Right kidney (tissue), 1 donor: ENCODE measurements at regions not wholly inside any gene's neighbourhood (a gene's known extent, or its start where the extent isn't known, plus 50 kb on each side); places are given as distances from the start of the nearest gene placed in this dataset.
"Not testable (repeated sequence)": the region's sequence is repeated elsewhere in the genome, so short reads cannot be mapped to it uniquely, and the experiment has no call there.

ENCODE experiments used
- DNase-seq: peaks from one replicate; pipeline ENCODE4 v3.0.0-alpha.2; 2016

DNA sequence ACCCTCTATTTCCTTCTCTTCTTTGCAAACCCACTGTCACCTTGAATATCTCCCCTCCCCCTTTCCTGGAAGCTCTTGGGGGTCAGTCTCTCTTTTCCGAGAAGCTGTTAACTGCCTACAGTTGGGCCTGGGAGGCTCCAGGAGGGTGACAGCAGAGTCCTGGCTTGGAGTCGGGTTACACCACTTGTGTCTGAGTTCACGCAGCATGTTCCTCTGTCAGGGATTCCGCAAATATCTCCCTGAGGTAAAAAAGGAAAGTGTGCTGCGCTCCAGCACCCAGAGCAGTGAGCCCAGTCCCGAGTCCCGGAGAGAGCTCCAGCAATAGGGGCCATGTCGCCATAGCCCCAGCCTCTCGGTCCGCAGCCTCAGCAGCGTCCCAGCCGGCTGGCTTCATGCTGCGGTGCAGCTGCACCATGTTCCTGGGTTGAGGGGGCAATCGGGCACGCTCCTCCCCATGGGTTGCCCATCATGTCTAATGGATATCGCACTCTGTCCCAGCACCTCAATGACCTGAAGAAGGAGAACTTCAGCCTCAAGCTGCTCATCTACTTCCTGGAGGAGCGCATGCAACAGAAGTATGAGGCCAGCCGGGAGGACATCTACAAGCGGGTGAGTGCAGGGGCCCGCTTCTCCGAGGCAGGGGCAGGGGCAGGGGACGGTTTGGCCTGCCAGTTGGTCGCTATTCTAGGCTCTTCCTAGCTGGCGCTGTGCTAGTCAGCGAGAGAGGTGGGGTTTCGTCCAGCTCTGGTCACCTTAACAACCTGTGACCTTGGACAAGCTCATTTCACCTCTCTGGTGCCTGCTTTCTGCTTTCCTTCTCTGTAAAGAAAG is 101.3 kb upstream of the SEC22B start:
- not testable (repeated sequence) for DNase-seq

DNA sequence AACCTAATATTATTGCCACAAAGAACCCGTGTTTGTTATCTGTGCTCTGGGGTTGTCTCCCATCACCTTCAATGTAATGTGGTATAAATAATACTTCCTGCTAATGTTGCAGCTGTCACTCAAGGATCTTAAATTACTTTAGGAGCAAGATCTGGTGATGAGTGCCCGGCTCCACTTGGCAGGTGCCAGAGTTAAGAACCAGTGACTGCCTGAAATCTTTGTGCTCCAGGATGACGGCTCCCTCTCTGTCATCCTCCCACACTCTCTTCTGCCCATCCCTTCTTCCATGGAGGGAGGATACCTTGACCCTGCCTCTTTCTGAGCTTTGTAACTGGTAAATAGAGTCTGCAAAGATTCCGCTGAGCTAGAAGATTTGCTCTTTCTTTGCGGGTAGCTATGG is 100.4 kb upstream of the SEC22B start:
- not testable (repeated sequence) for DNase-seq

GRCh38 chr1:120274438-120274837 is 98.1 kb upstream of the SEC22B start:
- DNase-seq, result not testable (repeated sequence)

DNA sequence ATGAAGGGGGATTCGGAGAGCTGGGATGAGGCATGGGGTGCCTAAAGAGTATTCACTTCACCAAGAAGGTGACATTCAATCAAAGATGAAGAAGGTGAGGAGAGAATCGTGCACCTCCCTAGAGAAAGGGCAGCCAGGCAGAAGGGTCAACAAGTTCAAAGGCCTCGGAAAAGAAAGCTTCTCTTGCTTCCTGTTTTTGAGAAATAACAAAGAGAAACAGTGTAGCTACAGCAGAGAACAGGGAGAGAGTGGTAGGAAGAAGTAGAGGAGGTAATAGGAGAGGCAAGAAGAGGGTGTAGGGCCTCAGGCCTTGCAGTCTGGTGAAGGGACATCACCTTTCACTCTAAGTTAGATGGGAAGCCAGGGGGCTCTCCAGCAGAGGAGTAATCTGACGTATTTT is 97.0 kb upstream of the SEC22B start:
- not testable (repeated sequence) for DNase-seq

DNA sequence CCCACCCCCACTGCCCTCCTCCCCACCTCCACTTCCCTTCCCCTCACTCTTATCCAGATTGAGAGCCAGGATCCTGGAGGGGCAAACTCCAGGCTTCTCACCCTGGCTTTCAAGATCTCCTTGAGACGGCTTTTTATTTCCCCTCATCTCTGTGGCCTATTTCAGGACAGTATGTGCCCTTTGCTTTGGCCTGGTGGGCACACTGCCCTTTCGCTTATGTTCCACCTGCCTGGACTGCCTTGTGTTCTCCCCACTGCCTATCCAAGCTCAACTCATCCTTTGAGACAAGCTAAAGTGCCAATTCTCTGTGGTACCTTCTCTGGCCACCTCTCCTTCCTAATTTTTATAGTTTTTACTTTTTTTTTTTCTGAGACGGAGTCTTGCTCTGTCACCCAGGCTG is 95.9 kb upstream of the SEC22B start:
- DNase-seq, result not testable (repeated sequence)

DNA sequence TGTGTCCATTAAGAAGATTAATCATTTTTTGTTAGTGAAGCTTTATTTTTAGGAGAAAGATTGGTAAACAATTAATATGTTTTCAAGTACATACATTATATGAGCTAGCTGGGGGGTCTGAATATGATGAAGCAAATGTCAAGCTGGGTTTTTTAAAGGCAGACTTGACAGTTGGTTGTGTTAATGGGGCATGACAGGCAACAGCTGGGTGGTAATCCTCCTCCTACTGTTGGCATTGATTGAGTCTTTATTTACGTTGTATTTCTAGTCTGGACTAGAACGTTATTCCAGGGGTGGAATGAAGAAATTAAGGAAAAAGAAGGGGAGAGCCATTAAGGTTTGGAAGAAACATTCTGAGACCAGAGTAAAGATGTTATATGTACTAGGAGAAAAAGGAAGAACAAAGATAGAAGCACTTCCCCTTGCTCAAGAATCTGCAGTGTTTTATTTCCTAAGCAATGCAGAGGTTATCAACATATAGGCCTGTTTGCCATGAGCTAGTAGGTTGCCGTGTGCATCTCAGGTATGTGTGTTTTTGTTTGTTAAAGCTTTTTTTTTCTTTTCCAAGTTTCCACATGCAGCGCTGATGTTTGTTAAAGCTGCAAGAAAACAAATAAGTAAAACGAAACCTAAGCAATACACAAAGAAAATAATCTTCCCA is 95.4 kb upstream of the SEC22B start:
- DNase-seq, result not testable (repeated sequence)

DNA sequence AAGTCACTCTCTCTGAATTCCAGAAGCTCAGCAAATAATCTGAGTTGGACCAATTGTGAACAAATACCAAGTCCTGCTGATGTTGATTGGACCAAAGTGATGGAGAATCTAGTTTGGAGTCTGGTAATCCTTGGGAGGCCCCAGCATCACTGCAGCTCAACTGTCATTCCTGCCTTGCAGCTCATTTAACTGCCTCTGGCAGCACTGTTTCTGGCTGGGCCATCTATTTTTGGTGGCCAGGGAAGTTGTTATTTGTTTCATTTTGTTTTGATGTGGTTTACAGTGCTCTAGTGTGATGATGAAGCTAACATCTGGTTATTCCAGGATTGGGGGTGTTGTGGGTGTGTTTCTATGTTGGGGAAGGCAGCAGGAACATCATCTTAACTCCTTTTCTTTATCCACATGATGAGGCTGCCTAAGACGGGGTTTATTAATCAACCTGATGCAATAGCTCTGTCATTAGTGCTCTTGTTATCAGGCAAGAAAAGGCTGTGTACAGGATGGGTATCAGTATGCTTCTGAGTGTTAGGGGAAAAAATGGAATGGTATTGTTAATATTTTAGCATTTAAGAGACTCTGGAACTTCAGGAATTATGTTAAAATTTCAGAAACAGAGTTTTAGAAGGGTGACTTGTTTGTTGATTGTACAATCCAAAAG is 91.7 kb upstream of the SEC22B start:
- DNase-seq, result not testable (repeated sequence)

- DNase-seq, result not testable (repeated sequence)
Measured at GRCh38 chr1:120264564-120264963, 88.2 kb upstream of the SEC22B start.

GRCh38 chr1:120262791-120263751 is 86.8 kb upstream of the SEC22B start:
- DNase-seq, result not testable (repeated sequence)

DNA sequence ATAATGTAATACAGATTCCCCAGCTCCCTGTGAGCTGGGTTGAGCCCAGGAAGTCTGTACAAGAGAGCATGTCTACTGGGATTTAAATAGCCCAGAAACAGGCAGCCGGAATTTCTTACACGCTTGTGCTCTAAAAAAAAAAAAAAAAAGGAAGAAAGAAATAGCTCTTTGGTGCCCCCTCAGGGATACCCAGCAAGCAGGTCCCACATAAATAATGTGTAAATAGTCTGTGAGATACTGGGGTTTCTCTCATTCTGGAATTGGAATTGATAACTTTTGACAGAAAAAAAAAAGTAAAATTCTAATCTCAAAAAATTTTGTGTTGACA is 81.4 kb upstream of the SEC22B start:
- not testable (repeated sequence) for DNase-seq

DNA sequence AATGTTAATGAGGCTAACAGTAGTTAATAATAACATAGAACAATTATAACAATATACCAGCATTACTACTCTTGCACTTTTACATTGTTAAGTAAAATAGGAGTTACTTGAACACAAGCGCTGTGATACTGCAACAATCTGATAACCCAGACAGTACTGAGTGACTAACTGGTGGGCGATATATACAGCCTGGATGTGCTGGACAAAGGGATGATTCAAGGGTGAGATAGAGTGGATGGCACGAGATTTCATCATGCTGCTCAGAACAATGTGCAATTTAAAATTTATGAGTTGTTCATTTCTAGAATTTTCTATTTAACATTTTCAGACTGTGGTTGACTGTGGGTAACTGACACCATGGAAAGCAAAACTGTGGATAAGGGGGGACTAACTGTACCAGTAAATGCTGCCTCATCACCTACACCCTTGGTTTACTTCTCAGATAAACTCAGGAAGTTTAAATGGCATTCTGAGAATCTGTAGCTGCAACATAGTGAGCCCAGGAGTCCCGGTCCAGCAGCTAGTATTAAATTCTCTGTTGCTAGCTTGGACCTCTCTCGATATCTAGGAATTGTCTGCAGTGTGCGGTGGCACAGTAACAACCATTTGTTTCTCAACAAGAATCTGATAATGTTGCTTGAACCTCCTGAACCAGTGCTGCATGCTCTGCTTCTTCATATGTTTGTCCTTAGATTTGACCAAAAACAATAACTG is 80.9 kb upstream of the SEC22B start:
- not testable (repeated sequence) for DNase-seq

GRCh38 chr1:120250756-120251155 is 74.4 kb upstream of the SEC22B start:
- DNase-seq, result not testable (repeated sequence)

DNA sequence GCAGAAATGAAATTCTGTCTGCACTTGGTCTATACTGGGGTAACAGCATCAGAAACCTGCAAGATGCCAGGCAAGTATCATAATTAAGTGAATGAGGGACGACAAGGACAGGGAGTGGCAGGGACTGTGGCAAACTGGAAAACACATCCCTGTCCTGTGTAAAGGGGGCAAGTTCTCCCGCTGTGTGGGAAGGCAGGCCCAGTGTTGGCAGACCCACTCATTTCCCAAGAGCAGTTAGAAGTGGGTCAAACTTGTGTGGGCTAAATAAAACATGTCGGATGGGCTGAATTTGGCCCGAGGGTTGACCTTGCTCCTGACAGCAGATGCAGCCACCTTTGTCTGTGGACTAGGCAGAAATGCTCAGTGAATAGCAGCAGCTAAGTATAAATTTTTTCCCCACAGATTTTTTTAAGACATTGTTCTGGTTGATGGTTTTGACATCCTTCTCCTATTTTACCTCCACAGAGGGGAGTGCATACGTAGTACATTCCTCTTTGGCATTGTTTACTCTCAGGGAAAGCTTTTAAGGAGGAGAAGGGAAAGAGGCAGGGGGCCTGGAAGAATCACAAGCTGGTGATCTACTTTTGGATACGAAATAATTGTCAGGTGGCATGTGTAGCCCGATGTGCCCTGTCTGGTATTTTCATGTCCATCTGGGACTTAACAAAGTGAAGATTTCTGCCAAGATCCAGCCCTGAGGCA is 72.6 kb upstream of the SEC22B start:
- DNase-seq, result not testable (repeated sequence)

GRCh38 chr1:120248203-120248602 is 71.9 kb upstream of the SEC22B start:
- not testable (repeated sequence) for DNase-seq

- not testable (repeated sequence) for DNase-seq
Measured at GRCh38 chr1:120243867-120244266, 67.5 kb upstream of the SEC22B start.

- DNase-seq, result not testable (repeated sequence)
Measured at GRCh38 chr1:120242582-120242981, 66.3 kb upstream of the SEC22B start.

DNA sequence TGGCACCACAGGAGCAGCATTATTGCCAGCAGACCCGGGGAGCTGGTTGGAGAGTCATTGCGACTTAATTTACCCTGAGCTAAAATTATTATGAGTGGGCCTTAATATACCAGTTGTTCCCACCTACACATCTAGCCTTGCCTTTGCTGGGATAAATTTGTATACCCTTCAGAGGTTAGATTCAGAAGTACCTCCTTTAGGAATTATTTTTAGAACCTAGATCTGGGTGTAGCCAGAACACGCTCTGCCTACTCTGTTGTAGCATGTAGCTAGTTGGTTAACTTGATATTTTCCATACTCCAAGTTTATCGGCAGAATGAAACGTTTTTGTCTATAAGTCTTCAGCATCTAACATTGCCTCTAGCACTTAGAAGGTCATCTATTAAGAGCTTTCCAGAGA is 65.5 kb upstream of the SEC22B start:
- not testable (repeated sequence) for DNase-seq

- not testable (repeated sequence) for DNase-seq
Measured at GRCh38 chr1:120240181-120240580, 63.9 kb upstream of the SEC22B start.

GRCh38 chr1:120239351-120239750 is 63.0 kb upstream of the SEC22B start:
- DNase-seq, result not testable (repeated sequence)

DNA sequence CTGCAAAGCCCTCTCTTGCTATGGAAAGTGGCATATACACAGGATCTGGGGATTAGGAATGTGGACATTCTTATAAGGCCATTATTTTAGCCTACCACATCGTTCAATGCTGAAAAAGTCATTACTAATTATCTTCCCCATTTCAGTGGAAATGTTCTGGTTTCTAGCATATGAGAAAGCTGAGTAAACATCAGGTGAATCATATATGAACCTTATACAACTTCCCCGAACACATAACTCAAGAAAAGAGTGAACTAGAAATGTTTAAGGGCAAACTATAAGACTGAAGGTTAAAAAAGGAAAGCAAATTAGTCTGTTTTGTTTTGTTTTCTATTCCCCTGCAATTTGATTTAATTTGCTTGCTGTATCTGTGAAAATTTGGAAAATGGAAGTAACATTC is 62.5 kb upstream of the SEC22B start:
- DNase-seq, result not testable (repeated sequence)

DNA sequence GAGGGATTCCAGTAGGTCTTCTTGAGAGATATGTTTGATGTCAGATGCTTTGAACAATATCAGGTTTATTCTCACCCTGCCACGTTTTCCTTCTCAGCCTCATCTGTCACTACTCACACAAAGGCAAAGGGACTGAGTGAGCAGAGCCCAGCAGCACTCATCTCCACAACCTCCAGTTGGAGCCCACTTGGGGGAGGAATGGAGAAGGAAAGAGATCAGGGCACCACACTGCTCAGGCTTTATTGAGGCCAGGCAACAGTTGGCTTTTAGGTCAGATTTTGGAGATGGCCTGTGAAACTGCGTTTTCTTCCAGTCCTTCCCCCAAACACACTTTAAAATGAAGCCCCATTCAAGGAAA is 57.3 kb upstream of the SEC22B start:
- not testable (repeated sequence) for DNase-seq
